ENCODE measurements at regions not wholly inside any gene's neighbourhood (a gene's known extent, or its start where the extent isn't known, plus 50 kb on each side); places are given as distances from the start of the nearest gene placed in this dataset.

DNA sequence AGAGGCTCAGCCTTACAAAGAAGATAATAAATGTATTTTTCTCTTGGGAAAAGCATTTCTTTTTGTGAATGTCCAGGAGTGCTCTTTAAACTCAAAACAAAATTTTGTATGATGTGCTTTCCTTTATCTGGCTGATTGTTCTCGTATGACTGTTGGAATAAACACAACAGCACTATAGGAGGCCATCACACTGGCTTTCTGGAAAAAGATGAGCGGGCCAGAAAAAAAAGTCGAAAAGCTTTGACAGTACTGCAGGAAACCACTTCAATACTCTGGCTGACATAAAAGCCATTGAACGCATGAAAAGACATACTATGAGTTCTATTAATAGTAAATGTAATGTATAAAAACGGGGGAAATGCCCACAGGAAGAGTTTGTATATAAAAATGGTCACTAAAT, 64.7 kb upstream of the CTSO start:
- DNase-seq (no peak), ATAC-seq (no peak)
- no peak for TF ChIP-seq CTCF (IDR thresholded peaks at IDR 0.05)
- no peaks in the 10 kb centered on the region for H3K9me3 ChIP-seq
- H3K36me3 ChIP-seq, result no peaks in the 10 kb centered on the region
- intact Hi-C loops (cut with DNase I), result no loop called here
- no peaks in the 10 kb centered on the region for H3K4me1 ChIP-seq
- no peak overlapping the region for H3K27ac ChIP-seq
- no peaks in the 10 kb centered on the region for H3K27me3 ChIP-seq
- H3K4me3 ChIP-seq, result no peak overlapping the region

GRCh38 chr4:156015781-156016180, 62.1 kb upstream of the CTSO start:
- H3K27me3 ChIP-seq, result no peaks in the 10 kb centered on the region
- H3K9me3 ChIP-seq, result no peaks in the 10 kb centered on the region
- H3K4me3 ChIP-seq, result no peak overlapping the region
- DNase-seq, result no peak
- no peaks in the 10 kb centered on the region for H3K4me1 ChIP-seq
- no peak for ATAC-seq
- H3K36me3 ChIP-seq, result no peaks in the 10 kb centered on the region
- no peak for TF ChIP-seq CTCF (IDR thresholded peaks at IDR 0.05)
- H3K27ac ChIP-seq, result no peak overlapping the region
- intact Hi-C loops (cut with DNase I), result no loop called here

DNA sequence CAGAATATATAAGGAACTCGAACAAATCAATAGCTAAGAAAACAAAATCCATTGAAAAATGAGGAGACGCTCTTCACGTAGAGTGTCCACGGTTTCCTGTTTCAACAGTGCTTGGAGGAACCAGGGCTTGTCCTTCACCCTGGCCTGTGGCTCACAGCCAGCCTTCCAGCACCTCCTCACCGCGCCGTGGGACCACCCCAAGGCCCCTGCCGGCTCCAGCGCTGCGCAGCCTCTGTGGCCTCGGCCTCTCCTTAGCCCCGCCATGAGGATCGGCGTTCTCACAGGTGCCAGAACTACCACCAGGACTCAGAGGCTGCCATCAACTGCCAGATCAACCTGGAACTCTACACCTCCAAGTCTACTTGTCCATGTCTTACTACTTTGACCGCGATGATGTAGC, 52.5 kb upstream of the CTSO start:
- H3K27ac ChIP-seq, result no peak overlapping the region
- peak in 1 of 4 donors; percentile 60 for DNase-seq
- no peak for TF ChIP-seq CTCF (IDR thresholded peaks at IDR 0.05)
- H3K27me3 ChIP-seq, result no peaks in the 10 kb centered on the region
- H3K4me1 ChIP-seq, result no peaks in the 10 kb centered on the region
- H3K9me3 ChIP-seq, result no peaks in the 10 kb centered on the region
- H3K4me3 ChIP-seq, result no peak overlapping the region
- no peaks in the 10 kb centered on the region for H3K36me3 ChIP-seq
- intact Hi-C loops (cut with DNase I), result no loop called here
- no peak for ATAC-seq

All from left lung (tissue), 4 donors.